Tibial nerve (tissue), 4 donors: ENCODE measurements at regions not wholly inside any gene's neighbourhood (a gene's known extent, or its start where the extent isn't known, plus 50 kb on each side); places are given as distances from the start of the nearest gene placed in this dataset.

Experiments
- EP300 ChIP-seq, 2 donors: sonication (generic); formaldehyde crosslinking; IDR thresholded peaks; one replicate each; pipeline ENCODE4 v1.6.1; 2017; ENCODE audit warnings: antibody characterized with exemption in 2 of 2, mild to moderate bottlenecking in 1 of 2
- POLR2A ChIP-seq, 2 donors: fragments of 450-650 bp; IDR thresholded peaks; one replicate each; pipeline ENCODE4 v1.6.1; 2017; ENCODE audit warnings: antibody characterized with exemption in 2 of 2, mild to moderate bottlenecking in 2 of 2, moderate library complexity in 2 of 2
- TF ChIP-seq, protein P1 (sequence below), 5 experiments: fragments of 200-600 bp in 3 of 5; fragments of 450-650 bp in 2 of 5; sonication (generic) in 3 of 5; IDR thresholded peaks; one replicate each; pipeline ENCODE4 v1.5.1; 2016 to 2019; ENCODE audit warnings: antibody characterized with exemption in 5 of 5, mild to moderate bottlenecking in 3 of 5, moderate library complexity in 2 of 5

DNA sequence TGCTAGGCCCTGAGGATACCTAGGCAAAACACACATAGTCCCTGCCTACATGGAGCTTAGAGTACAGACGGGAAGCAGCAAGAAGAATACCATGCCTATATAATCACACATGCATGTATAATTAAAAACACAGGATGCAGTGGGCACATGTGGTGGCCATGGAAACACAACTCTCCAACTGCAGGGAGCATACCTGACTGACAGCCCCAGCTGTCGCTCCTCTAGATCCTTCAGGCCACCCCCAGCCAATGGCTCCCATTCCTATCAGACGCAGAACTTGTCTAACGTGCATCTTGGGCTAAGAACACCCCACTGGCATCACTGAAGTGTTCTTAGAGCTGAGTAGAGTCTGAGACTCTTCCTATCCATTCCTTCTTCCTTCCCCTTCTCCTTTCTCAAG lies 125.5 kb upstream of the FRMD4B start:
- TF ChIP-seq POLR2A (IDR thresholded peaks at IDR 0.05) (no peak), EP300 (IDR thresholded peaks at IDR 0.05) (no peak)
- TF ChIP-seq, protein P1, sequence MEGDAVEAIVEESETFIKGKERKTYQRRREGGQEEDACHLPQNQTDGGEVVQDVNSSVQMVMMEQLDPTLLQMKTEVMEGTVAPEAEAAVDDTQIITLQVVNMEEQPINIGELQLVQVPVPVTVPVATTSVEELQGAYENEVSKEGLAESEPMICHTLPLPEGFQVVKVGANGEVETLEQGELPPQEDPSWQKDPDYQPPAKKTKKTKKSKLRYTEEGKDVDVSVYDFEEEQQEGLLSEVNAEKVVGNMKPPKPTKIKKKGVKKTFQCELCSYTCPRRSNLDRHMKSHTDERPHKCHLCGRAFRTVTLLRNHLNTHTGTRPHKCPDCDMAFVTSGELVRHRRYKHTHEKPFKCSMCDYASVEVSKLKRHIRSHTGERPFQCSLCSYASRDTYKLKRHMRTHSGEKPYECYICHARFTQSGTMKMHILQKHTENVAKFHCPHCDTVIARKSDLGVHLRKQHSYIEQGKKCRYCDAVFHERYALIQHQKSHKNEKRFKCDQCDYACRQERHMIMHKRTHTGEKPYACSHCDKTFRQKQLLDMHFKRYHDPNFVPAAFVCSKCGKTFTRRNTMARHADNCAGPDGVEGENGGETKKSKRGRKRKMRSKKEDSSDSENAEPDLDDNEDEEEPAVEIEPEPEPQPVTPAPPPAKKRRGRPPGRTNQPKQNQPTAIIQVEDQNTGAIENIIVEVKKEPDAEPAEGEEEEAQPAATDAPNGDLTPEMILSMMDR (IDR thresholded peaks at IDR 0.05) = no peak
